OCI-LY1 (cell line): ENCODE measurements at regions not wholly inside any gene's neighbourhood (a gene's known extent, or its start where the extent isn't known, plus 50 kb on each side); places are given as distances from the start of the nearest gene placed in this dataset.

Experiments
- H2AFZ ChIP-seq: fragments of 200-600 bp; sonication (generic), shearing (Covaris generic); 2 replicates; pipeline ENCODE4 v1.6.0; 2014; ENCODE audit warnings: antibody characterized with exemption, mild to moderate bottlenecking, low read length
- H3F3A ChIP-seq: fragments of 200-600 bp; sonication (generic), shearing (Covaris generic); 2 replicates; pipeline ENCODE4 v1.6.0; 2014; ENCODE audit warnings: mild to moderate bottlenecking, antibody characterized with exemption, low read length, moderate library complexity; ENCODE audit not compliant: insufficient read depth
- H3K27ac ChIP-seq: fragments of 200-600 bp; sonication (generic); 2 replicates; pipeline ENCODE4 v1.5.1; 2014; ENCODE audit warnings: low read length, mixed run types, mild to moderate bottlenecking, low read depth; ENCODE audit not compliant: poor library complexity, severe bottlenecking
- H3K27me3 ChIP-seq: fragments of 200-600 bp; sonication (generic); 2 replicates; pipeline ENCODE4 v1.6.0; 2014; ENCODE audit warnings: antibody characterized with exemption, mild to moderate bottlenecking, low read length, moderate library complexity; ENCODE audit not compliant: insufficient read depth
- H3K36me3 ChIP-seq: fragments of 200-600 bp; sonication (generic); 2 replicates; pipeline ENCODE4 v1.6.1; 2014; ENCODE audit warnings: mild to moderate bottlenecking, antibody characterized with exemption, low read length, moderate library complexity, mixed read lengths; ENCODE audit not compliant: insufficient read depth
- H3K4me1 ChIP-seq: fragments of 200-600 bp; sonication (generic); 2 replicates; pipeline ENCODE4 v1.5.1; 2014; ENCODE audit warnings: mild to moderate bottlenecking, low read length, moderate library complexity; ENCODE audit not compliant: insufficient read depth, severe bottlenecking
- H3K4me2 ChIP-seq: fragments of 200-600 bp; sonication (generic), shearing (Covaris generic); 2 replicates; pipeline ENCODE4 v1.6.1; 2014; ENCODE audit warnings: low read length
- H3K4me3 ChIP-seq: fragments of 200-600 bp; sonication (generic); 2 replicates; pipeline ENCODE4 v1.5.1; 2014; ENCODE audit warnings: low read length, low read depth, mild to moderate bottlenecking, mixed read lengths; ENCODE audit not compliant: poor library complexity, severe bottlenecking
- H3K79me2 ChIP-seq: fragments of 200-600 bp; shearing (Covaris generic); 2 replicates; pipeline ENCODE4 v1.6.1; 2016; ENCODE audit warnings: mixed run types, low read length, mixed read lengths; ENCODE audit not compliant: insufficient read depth
- H3K9ac ChIP-seq: fragments of 200-600 bp; sonication (generic), shearing (Covaris generic); 2 replicates; pipeline ENCODE4 v1.6.1; 2014; ENCODE audit warnings: mild to moderate bottlenecking, low read length, mixed read lengths
- H3K9me2 ChIP-seq: fragments of 200-600 bp; sonication (generic), shearing (Covaris generic); 2 replicates; pipeline ENCODE4 v1.6.1; 2014; ENCODE audit warnings: low read depth, mild to moderate bottlenecking, low read length, mixed read lengths
- H3K9me3 ChIP-seq: fragments of 200-600 bp; shearing (Covaris generic); 2 replicates; pipeline ENCODE4 v1.6.1; 2014; ENCODE audit warnings: low read length, mixed read lengths
- H4K20me1 ChIP-seq: fragments of 200-600 bp; sonication (generic), shearing (Covaris generic); 2 replicates; pipeline ENCODE4 v1.6.0; 2016; ENCODE audit warnings: mild to moderate bottlenecking, low read length; ENCODE audit not compliant: insufficient read depth
- EZH2 ChIP-seq: fragments of 200-600 bp; sonication (generic), shearing (Covaris generic); IDR thresholded peaks from 2 replicates; pipeline ENCODE4 v1.8.0; 2017; ENCODE audit warnings: borderline replicate concordance, mixed run types, mild to moderate bottlenecking, antibody characterized with exemption, low read length, moderate library complexity, mixed read lengths
- TF ChIP-seq, protein P1 (sequence below): fragments of 200-600 bp; sonication (generic), shearing (Covaris generic); IDR thresholded peaks from 2 replicates; pipeline ENCODE4 v1.5.1; 2017; ENCODE audit warnings: mild to moderate bottlenecking, antibody characterized with exemption, low read length, moderate library complexity, mixed read lengths

DNA sequence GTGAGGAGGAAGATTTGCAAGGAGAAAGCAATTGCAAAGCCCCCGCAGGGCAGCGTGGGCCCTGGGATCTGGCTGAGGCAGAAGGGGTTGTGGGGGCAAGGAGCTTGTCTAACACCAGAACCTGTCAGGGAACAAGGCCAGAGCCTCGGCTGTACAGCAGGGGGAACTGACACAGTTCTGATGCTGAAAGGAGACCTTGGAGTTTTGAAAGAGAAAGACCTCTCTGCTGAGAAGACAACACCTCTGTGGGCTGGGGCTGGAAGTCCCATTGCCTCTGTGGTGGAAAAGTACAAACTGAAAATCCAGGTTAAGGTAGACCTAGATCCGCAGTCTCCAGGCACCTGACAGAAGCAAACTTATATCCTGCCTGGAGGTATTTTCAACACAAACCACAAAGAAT, 86.9 kb upstream of the CST7 start:
- Histone ChIP-seq H4K20me1 (no peaks in the 10 kb centered on the region), H2AFZ (no peak overlapping the region), H3K27ac (no peak overlapping the region), H3K9me2 (no peaks in the 10 kb centered on the region), H3K79me2 (no peaks in the 10 kb centered on the region), H3K9me3 (no peaks in the 10 kb centered on the region), H3K4me2 (no peak overlapping the region), H3K4me1 (no peaks in the 10 kb centered on the region), H3K4me3 (no peak overlapping the region), H3K36me3 (no peaks in the 10 kb centered on the region; the same call in 1 of the 2 replicates), H3K9ac (no peak overlapping the region), H3K27me3 (no peaks in the 10 kb centered on the region), H3F3A (no peaks in the 10 kb centered on the region)
- TF ChIP-seq, protein P1, sequence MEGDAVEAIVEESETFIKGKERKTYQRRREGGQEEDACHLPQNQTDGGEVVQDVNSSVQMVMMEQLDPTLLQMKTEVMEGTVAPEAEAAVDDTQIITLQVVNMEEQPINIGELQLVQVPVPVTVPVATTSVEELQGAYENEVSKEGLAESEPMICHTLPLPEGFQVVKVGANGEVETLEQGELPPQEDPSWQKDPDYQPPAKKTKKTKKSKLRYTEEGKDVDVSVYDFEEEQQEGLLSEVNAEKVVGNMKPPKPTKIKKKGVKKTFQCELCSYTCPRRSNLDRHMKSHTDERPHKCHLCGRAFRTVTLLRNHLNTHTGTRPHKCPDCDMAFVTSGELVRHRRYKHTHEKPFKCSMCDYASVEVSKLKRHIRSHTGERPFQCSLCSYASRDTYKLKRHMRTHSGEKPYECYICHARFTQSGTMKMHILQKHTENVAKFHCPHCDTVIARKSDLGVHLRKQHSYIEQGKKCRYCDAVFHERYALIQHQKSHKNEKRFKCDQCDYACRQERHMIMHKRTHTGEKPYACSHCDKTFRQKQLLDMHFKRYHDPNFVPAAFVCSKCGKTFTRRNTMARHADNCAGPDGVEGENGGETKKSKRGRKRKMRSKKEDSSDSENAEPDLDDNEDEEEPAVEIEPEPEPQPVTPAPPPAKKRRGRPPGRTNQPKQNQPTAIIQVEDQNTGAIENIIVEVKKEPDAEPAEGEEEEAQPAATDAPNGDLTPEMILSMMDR, result no peak
- no peak for TF ChIP-seq EZH2

DNA sequence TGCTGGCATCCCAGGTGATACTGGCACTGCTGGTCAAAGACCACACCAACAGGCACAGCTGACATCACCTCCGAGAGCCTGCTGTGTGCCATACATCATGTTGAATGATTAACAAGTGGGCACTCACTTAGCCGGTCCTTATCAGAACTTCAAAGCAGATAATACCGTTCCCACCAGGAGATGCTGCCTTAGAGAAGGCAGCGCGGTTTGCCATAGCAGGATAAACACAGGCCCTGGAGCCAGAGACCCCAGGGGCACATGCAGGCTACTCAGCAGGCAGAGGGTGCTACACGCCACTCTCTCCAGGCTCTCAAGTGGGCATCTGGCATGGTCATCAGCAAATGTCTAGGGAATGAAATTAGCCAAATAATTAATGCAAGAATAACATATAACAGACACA, 86.5 kb upstream of the CST7 start:
- no peaks in the 10 kb centered on the region for H3K9me2 ChIP-seq
- H3K27ac ChIP-seq, result no peak overlapping the region
- H3K27me3 ChIP-seq, result no peaks in the 10 kb centered on the region
- H3K4me1 ChIP-seq, result no peaks in the 10 kb centered on the region
- H3K9me3 ChIP-seq, result no peaks in the 10 kb centered on the region
- TF ChIP-seq EZH2, result no peak
- TF ChIP-seq, protein P1, result no peak
- no peak overlapping the region for H2AFZ ChIP-seq
- H3K9ac ChIP-seq, result no peak overlapping the region
- no peak overlapping the region for H3K4me2 ChIP-seq
- H3F3A ChIP-seq, result no peaks in the 10 kb centered on the region
- H3K79me2 ChIP-seq, result no peaks in the 10 kb centered on the region
- H3K36me3 ChIP-seq, result no peaks in the 10 kb centered on the region
- no peaks in the 10 kb centered on the region for H4K20me1 ChIP-seq
- H3K4me3 ChIP-seq, result no peak overlapping the region

DNA sequence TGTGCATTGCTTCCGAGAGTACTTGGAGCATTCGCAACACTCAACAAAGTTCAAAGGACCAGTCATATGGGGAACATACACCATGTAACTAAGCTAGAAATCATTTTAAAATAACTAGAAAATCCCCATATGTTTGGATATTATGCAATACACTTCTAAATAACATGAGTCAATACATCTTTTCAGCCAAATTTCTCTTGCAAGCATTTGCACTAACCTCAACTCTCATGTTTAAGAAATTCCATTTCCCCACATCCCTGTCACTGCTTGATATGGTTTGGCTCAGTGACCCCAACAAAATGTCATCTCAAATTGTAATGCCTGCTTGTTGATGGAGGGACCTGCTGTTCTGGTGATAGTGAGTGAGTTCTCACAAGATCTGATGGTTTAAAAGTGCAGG, 85.7 kb upstream of the CST7 start:
- H3K4me3 ChIP-seq, result no peak overlapping the region
- TF ChIP-seq, protein P1, result no peak
- no peak for TF ChIP-seq EZH2
- H3K4me1 ChIP-seq, result no peaks in the 10 kb centered on the region
- no peaks in the 10 kb centered on the region for H4K20me1 ChIP-seq
- no peaks in the 10 kb centered on the region for H3K36me3 ChIP-seq
- H2AFZ ChIP-seq, result no peak overlapping the region
- no peak overlapping the region for H3K27ac ChIP-seq
- no peaks in the 10 kb centered on the region for H3F3A ChIP-seq
- H3K4me2 ChIP-seq, result no peak overlapping the region
- H3K27me3 ChIP-seq, result no peaks in the 10 kb centered on the region
- no peak overlapping the region for H3K9ac ChIP-seq
- H3K9me3 ChIP-seq, result no peaks in the 10 kb centered on the region
- H3K79me2 ChIP-seq, result no peaks in the 10 kb centered on the region
- no peaks in the 10 kb centered on the region for H3K9me2 ChIP-seq
